SK-N-MC (cell line): ENCODE measurements at regions not wholly inside any gene's neighbourhood (a gene's known extent, or its start where the extent isn't known, plus 50 kb on each side); places are given as distances from the start of the nearest gene placed in this dataset.

Experiments
- EZH2 ChIP-seq: fragments of 200-600 bp; sonication (generic); IDR thresholded peaks from one replicate; pipeline ENCODE4 v1.6.1; 2017; ENCODE audit warnings: antibody characterized with exemption
- POLR2AphosphoS5 ChIP-seq: IDR thresholded peaks from 2 replicates; pipeline ENCODE4 v1.6.1; 2012; ENCODE audit warnings: mild to moderate bottlenecking, low read depth, low read length, borderline replicate concordance

DNA sequence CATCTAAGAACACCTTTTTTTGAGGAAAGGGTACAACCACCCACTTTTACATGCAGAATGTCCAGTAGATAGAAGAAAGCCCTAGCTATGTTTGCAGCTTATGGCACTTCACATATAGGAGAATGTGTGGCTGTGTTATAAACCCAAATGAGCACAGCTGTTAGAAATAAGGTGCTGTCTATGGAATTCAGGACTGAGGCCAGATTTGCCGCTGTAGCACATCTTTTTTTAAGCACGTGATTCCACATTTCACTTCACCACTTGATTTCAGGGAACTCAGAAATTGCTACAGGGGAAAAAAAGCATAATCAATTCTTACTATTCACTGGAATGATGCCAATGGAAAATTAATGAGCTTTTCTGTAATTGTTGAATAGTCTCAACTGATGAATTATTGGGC lies 147.2 kb upstream of the ADAMTS5 start:
- TF ChIP-seq POLR2AphosphoS5 (no peak), EZH2 (no peak)
